HG03060 (cell line): ENCODE measurements at regions not wholly inside any gene's neighbourhood (a gene's known extent, or its start where the extent isn't known, plus 50 kb on each side); places are given as distances from the start of the nearest gene placed in this dataset.
"Not testable (repeated sequence)": the region's sequence is repeated elsewhere in the genome, so short reads cannot be mapped to it uniquely, and the experiment has no call there.

Experiments used
- ATAC-seq: cut with Tn5 transposase; IDR thresholded peaks from one replicate; pipeline ENCODE4 v1.9.1; 2021; ENCODE audit warnings: low read depth, moderate number of reproducible peaks; ENCODE audit not compliant: unreplicated experiment

DNA sequence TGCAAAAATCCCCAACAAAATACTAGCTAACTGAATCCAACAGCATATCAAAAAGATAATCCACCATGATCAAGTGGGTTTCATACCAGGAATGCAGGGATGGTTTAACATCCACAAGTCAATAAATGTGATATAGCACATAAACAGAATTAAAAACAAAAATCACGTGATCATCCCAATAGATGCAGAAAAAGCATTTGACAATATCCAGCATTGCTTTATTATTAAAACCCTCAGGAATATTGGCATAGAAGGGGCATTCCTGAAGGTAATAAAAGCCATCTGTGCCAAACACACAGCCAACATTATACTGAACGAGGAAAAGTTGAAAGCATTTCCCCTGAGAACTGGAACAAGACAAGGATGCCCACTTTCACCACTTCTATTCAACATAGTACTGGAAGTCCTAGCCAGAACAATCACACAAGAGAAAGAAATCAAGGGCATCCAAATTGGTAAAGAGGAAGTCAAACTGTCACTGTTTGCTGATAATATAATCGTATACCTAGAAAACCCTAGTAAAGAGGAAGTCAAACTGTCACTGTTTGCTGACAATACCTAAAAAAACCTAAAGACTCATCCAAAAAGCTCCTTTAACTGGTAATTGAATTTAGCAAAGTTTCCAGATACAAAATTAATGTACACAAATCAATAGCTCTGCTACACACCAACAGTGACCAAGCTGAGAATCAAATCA, 109.8 kb downstream of the RNASET2 start:
- not testable (repeated sequence) for ATAC-seq

DNA sequence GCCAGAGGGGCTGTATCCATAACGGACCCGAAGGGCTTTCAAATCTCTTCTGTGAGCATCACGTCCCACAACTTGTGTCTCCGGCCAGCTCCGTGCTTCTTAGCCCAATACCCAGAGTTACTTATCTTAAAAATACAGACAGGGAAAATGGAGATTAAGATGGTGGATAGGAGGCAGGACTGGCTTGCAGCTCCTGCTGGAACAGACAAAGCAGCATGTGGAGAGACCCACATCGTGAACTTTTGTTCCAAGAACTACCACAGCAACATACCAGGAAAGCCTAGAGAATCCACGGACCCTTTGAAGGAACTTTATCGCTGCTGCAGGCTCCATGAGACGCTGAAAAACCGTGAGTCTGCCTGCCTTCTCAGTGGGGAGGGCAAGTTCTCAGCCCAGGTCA, 113.7 kb downstream of the RNASET2 start:
- ATAC-seq: no peak

DNA sequence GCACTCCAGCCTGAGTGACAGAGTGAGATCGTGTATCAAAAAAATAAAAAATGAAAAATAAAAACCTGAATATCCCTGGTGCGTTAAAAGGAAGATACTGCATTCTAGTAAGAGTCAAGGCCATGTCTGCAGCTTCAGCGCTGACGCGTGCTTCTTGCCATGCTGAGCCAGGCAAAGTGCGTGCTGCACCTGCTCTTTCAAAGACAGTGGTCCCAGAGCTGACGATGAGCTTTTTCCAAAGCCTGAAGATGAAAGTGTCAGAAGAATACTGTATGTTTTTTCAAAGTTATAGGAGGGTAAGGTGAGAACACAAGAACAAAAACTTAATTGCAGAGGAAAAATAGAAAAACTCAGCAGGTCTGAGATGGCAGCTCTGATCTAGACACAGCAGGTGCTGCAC, 115.1 kb downstream of the RNASET2 start:
- ATAC-seq: no peak

DNA sequence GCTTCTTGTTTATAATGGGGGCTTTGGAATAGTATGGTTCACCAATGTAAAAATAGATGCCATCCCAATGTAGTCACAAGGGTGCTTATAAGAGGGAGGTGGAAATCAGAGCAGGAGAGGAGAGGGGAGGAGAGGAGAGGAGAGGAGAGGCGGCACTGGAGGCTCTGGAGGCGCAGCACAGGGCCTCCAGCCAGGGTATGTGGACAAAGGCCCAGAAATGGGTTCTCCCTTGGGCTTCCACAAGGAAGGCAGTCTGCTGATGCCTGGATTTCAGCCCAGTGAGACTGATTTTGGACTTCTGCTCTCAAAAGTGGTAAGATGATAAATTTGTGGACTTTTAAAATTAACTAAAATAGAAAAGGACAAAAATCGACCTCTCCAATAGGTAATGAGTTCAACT, 116.8 kb downstream of the RNASET2 start:
- no peak for ATAC-seq

DNA sequence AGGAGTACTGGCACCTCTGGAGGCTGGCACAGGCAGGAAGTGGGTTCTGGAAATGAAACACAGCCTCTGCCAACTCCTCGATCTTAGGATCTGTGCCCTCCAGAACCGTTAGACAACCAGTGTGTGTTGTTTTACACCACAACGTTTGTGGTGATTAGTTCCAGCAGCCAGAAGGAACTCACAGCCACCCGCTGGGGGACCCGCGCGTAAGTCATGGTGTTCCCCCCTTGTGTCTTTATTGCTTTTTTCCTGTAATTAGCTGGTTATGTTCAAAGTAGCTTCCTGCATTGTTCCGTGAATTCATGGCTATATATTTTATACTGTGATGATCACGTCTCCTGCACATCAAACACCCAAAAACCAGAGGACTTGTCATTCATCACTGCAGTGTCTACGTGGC, 117.4 kb downstream of the RNASET2 start:
- no peak for ATAC-seq

DNA sequence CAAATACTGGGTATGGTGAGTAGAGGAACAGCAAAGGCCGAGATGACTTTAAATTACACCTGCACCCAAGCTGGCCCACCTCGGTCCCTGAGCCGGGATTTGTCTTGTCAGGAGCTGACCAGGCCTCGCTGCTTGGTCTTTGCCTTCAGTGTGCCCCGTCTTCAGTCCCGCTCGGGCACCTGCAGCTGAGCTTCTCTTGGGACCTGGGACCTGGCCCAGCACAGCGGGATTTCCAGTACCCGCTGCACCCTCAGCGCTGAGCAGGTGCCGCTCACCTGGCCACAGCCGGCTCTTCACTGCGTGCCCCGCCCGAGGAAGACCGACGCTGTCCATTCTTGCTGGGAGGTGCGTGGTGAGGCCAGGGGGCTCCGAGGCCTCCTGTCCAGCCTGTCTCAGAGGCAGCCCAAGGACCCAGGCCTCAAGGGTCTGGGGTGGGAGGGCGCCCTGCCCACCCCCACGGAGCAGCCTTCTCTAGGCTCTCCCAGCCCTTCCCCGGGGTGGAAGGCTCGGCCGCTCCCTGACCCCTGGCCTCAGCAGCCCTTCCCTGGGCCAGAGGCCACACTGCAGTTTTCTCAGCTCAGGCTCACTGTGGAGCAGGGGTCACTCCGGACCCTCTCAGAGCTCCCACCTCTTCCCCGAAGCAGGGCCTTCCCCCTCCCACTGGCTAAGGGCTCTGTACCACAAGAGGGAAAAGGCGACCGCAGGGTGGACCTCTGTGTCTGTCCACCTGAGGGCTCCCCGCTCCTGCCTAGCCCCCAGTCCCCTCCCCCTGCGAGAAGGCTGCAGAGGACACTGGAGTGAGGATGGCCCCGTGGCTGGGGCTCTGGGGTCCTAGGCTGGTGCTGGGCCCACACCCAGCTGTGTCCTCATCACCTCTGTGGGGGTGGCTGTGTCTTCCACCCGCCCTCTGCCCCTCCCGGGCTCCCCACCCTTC, 119.3 kb downstream of the RNASET2 start:
- no peak for ATAC-seq

DNA sequence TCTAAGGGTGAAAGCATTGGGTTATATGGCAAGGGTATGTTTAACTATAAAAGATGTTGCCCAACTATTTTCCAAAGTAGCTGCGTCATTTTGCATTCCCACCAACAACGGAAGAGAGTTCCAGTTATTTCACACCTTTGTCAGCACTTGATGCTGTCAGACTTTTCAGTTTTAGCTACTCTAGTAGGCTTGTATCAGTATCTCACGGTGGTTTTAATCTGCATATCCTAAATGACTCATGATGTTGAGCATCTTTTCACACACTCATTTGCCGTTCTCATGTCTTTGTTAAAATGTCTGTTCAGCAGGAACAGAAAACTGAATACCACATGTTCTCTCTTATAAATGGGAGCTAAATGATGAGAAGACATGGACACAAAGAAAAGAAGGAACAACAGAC, 122.3 kb downstream of the RNASET2 start:
- no peak for ATAC-seq

DNA sequence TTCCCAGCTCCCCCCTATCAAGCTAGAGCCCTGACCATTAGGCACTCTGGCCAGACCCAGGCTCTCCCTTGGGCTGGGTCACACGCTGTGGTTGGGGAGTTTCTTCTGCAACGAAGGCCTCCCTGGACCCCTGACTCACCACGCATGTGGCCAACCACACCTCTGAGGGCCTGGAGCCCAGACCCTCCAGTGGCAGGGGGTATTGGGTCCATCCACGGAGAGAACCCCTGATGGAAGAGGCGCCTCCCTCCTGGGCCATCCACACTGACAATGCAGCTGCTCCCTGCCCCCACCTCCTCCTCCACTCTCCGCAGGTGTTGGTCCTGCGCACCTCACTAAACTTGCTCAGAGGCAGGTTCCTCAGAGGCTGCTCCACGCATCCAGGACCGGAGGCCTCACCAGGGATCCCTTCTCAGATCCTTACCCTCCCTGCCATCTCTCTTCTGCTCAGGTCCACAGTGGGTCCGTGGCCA, 125.4 kb downstream of the RNASET2 start:
- ATAC-seq: peak; percentile 13

DNA sequence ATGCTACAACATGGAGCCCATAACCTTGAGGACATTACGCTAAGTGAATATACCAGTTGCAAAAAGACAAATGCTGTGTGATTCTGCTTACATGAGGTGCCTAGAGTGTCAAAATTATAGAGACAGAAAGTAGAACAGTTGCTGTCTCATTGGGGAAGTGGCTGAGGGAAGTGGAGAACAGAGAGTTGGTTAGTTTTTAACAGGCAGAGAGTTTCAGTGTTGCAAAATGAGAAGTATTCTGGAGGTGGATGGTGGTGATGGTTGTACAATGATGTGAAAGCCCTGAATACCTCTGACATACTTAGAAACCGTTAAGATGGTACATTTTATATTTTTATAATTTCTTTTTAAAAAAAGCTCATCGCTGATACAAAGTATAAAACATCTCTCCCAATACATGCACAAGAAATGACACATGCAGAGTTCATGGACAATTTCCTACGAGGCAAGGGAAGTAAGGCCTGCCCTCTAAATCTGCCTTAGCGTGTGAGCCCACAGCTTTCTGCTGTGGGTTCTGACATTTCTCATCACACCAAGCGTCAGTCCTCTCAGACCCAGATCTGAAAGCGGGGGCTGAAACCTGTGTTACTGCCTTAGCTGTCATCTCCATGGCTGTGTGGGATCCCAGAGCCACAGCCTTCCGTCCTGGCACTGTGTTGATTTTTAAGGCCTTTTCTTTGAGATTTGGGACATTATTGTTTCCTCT, 126.0 kb downstream of the RNASET2 start:
- peak; percentile 92 for ATAC-seq

DNA sequence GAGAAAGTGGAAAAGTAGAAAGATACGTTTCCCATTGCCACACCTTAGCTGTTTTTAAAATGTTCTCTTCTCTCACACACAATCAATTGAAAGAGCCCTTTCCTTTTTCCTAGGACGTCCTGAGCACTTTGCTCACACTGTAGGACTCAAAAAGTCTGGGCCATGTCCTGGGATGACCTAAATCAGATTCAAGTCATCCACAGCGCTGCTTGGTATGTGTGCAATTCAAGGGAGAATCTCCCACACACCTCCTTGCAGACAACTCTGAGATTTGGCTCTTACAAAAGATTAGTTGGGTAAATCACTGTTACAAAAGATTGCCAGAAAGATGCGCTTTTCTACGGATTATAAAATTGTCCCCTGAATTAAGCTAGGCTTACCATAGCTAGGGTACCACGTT, 130.1 kb downstream of the RNASET2 start:
- ATAC-seq: no peak

DNA sequence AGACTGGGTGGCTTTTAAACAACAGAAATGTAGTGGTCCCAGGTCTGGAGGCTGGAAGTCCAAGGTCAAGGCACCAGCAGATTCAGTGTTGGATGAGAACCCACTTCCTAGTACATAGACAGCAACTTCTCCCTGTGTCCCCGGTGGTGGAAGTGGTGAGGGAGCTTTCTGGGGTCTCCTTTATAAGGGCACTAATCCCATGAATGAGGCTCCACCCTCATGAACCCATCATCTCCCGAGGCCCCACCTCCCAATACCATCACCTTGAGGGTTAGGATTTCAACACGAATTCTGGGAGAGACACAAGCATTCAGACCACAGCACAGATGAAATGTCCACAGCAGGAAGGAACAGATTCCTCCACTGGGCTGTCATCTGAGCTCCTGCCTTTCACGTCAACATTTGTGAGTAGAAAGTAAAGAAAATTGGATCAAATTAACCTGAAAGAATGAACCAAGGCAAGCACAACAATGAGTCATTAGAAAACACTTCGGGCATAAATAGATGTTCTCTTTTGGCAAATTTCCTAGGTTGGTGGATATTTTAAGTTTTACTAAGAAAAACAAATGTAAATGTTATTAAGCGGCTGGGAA, 130.7 kb downstream of the RNASET2 start:
- ATAC-seq: no peak

DNA sequence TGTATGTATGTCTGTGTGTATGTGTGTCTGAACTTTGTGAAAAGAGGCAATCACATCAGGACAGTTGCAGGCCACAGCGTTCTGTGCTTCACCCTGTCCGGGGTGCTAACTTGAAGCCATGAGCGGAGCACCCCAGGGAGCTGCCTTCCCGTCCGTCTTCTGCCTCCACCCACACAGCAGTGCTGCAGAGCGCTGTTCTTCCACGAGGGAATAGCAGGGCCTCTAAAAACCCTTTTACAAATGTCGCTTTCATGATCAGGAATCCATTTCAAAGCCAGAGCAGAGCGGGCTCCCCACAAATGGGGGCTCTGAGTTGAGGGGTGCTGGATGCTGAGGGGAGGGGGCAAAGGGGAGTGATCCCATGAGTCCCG, 131.5 kb downstream of the RNASET2 start:
- ATAC-seq: no peak

DNA sequence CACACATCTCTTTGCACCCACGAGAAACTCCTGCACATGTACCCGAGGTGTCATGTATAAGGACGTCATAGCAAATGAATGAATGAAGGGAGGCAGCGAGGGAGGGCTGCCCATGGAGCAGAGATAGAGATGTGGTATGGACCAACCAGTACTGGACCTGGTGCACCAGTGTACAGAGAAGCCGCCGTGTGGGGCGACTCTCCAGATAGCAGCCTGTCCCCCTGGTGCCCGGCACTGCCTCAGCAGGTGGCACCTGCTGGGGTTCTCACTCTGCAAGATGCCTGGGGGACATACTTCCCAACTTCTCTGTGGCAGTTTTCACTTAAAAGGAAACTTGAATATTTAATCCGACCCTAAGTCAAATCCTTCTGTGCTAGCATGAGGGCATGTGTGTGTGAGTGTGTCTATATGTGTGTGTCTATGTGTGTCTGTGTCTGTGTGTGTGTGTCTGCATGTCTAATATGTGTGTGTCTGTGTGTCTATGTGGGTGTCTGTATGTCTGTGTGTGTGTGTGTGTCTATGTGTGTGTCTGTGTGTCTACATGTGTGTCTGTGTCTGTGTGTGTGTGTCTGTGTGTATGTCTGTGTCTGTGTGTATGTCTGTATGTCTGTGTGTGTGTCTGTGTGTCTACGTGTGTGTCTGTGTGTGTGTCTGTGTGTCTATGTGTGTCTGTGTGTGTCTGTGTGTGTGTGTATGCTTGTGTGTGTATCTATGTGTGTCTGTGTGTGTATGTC, 132.0 kb downstream of the RNASET2 start:
- no peak for ATAC-seq

DNA sequence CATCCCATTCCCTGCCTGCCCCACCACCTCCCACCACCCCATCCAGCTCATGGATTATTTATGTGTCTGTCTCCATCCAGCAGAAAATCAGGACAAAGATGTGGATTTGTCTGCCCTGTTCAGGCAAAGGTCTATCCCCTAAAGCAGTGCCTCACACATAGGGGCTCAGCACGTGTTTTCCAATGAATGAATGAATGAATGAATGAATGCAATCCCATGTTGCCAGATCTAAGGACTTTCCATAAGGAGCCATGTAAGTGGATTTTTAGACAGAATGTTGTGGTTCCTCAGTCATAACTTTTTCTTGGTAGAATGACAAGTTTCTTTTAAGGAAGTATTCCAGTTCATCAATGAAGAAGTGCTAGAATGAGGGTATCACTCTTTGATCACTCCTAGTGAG, 133.7 kb downstream of the RNASET2 start:
- no peak for ATAC-seq

DNA sequence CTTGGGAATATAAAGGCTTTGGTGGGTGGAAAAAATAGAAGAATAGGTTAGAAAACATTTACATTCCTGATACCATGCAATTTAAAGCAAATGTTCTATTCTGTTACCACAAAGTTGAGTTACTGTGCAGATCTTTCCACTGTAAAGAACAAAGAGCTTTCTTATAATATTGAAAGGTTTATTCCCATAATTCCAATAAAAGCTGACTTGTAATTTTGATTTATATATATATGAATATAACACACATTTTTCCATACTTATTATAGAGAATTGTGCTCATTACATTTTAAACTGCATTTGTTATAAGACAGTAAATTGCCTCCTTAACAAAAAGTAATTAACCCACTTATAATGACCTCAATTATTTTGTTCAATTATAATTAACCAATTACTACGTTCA, 135.9 kb downstream of the RNASET2 start:
- ATAC-seq: no peak

DNA sequence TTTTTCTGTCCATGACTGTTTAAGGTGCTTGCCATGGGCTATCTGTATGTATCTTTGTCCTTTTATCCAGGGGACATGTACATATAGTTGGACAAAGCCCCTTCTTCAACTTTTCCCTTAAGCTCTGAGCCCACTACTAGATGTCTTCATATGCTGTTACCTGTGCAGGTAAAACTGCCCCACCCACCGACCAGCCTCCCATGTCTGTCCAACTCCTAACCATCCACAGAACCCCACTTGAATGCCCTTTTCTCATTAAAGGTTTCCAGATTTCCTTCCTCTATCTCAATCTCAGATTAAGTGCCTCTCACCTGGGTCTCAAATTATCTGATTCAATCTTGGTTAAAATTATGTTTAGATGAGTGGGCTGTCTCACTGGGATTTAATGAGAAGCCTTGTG, 136.3 kb downstream of the RNASET2 start:
- ATAC-seq: no peak

DNA sequence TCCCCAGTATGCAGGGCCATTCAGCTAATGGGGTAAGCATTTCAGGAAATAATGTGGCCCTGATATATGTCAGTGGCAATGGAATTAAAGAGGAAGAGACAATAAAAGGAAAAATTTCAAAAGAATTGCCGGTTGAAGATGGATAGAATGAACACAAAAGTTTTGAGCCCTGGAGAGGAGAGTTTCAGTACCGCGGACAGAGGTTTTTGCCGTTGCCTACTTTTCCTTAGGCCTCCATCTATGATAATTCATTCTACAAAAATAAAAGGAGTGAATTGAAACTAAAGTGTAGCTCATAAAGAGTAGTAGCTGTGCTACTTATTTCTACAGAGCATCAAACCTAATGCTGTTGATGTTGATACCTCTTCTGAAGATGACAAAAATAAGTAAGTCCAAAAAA, 140.7 kb downstream of the RNASET2 start:
- no peak for ATAC-seq

DNA sequence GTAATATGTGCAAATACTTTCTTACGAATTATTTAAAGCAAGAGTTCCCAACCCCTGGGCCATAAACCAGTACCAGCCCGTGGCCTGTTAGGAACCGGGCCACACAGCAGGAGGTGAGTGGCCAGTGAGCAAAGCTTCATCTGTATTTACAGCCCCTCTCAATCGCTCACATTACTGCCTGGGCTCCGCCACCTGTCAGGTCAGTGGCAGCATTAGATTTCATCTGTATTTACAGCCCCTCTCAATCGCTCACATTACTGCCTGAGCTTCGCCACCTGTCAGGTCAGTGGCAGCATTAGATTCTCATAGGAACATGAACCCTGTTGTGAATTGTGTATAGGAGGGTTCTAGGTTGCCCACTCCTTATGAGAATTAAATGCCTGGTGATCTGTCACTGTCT, 142.0 kb downstream of the RNASET2 start:
- no peak for ATAC-seq

DNA sequence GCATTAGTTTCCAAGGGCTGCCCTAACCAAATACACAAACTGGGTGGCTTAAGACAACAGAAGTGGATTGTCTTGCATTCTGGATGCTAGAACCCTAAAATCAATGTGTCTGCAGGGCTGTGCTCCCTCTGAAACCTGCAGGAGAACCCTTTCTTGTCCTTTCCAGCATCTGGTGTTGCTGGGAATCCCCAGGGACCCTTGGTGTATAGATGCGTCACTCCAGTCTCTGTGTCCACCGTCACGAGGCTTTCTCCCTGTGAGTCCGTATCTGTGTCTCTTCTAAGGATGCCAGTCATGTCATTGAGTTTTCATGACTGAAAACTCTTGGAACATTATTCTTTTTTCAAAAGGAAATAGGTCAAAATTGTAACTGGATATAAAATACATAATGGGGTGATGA, 142.9 kb downstream of the RNASET2 start:
- no peak for ATAC-seq

DNA sequence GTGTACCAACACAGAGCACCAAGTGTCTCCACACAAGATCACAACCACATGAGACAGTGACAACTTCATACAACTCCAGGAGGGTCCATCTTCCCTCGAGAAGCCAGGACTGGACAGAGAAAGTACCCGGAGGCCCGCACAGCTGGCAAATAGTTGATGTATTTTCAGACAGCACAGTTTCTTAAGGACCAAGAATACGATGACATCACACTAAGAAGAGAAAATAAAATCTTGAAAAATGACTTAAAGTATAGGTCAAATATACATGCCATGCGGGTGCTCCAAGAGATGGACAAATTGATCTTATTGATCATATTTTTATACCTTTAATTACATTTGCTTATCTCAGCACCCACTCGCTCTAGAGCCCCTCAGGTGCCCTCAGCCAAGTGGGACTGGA, 145.5 kb downstream of the RNASET2 start:
- ATAC-seq: no peak
